ENCODE measurements at regions not wholly inside any gene's neighbourhood (a gene's known extent, or its start where the extent isn't known, plus 50 kb on each side); places are given as distances from the start of the nearest gene placed in this dataset.

DNA sequence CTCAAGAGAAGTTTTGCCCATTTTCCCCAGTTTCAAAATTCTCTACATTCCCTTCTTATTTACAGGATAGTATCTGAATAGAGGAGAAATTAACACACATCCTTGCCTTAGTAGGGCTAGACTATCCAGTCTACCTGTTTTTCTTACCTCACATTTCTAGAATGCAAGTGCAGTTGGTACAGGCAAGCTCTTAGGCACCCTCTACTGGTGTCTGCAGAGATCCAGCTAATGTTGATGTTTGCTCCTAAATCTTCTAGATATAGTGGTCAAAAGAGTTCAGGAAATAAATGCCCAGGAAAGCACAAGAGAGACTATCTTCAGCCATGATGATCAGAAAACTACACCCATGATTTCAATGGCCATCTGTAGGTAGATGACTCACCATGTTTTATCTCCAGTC is 205.3 kb downstream of the HTR7 start:
- Histone ChIP-seq H3K27me3 (ENCODE audit: control insufficient read depth in 4 of 4, insufficient read depth in 4 of 4, low read length in 3 of 4) (no peaks in the 10 kb centered on the region), H3K36me3 (ENCODE audit: control insufficient read depth in 4 of 4, insufficient read depth in 3 of 4, low read depth in 1 of 4, low read length in 3 of 4) (no peaks in the 10 kb centered on the region), H3K9ac (ENCODE audit: low read depth in 1 of 2, low read length in 2 of 2) (no peak overlapping the region), H3K9me3 (ENCODE audit: control insufficient read depth in 4 of 4, low read length in 3 of 4) (peaks cover 0 to 2% (median 0%) of the 10 kb centered on the region in 4 donors), H3K4me1 (ENCODE audit: control insufficient read depth in 4 of 4, insufficient read depth in 4 of 4, low read length in 3 of 4) (no peaks in the 10 kb centered on the region), H3K27ac (ENCODE audit: low read depth in 1 of 2, low read length in 2 of 2) (no peak overlapping the region), H3K4me3 (ENCODE audit: low read depth in 1 of 3, low read length in 3 of 3) (no peak overlapping the region)
- no peak for DNase-seq (ENCODE audit: low spot score)
- TF ChIP-seq RAD21 (IDR thresholded peaks at IDR 0.05) (peak in 1 of 2 donors; percentile 24), SP1 (IDR thresholded peaks at IDR 0.05) (no peak), HNF4G (IDR thresholded peaks at IDR 0.05) (no peak), EGR1 (IDR thresholded peaks at IDR 0.05; ENCODE audit: low read depth in 2 of 2) (no peak)

DNA sequence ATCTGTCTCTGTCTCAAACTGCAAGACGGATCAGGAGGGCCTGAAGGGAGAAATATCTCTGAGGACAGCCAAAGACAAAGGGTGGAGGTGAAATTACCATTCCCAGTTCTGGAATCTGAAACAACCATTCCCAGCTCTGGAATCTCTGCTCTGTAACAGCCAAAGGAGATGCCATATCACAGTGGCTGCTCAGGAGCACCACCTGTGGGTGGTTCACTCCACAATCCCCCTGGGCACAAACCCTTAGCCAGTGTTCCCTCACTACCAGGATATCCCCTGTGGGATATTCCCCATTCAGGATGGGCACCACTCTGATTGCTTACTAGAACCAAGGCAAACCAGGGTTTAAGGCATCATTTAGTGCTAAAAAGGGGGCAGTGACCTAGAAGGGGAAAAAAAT is 199.0 kb downstream of the HTR7 start:
- Histone ChIP-seq H3K4me1 (ENCODE audit: control insufficient read depth in 4 of 4, insufficient read depth in 4 of 4, low read length in 3 of 4) (no peaks in the 10 kb centered on the region), H3K27ac (ENCODE audit: low read depth in 1 of 2, low read length in 2 of 2) (no peak overlapping the region), H3K4me3 (ENCODE audit: low read depth in 1 of 3, low read length in 3 of 3) (no peak overlapping the region), H3K27me3 (ENCODE audit: control insufficient read depth in 4 of 4, insufficient read depth in 4 of 4, low read length in 3 of 4) (no peaks in the 10 kb centered on the region), H3K36me3 (ENCODE audit: control insufficient read depth in 4 of 4, insufficient read depth in 3 of 4, low read depth in 1 of 4, low read length in 3 of 4) (no peaks in the 10 kb centered on the region), H3K9ac (ENCODE audit: low read depth in 1 of 2, low read length in 2 of 2) (no peak overlapping the region), H3K9me3 (ENCODE audit: control insufficient read depth in 4 of 4, low read length in 3 of 4) (no peaks in the 10 kb centered on the region)
- 34% methylated on average over 1 of the region's 1 CpG for WGBS
- no peak for DNase-seq (ENCODE audit: low spot score)
- TF ChIP-seq NR2F2 (IDR thresholded peaks at IDR 0.05) (no peak), FOXA2 (IDR thresholded peaks at IDR 0.05) (no peak), FOXA1 (IDR thresholded peaks at IDR 0.05) (no peak), RXRA (IDR thresholded peaks at IDR 0.05) (no peak)
- TF ChIP-seq, protein P1, sequence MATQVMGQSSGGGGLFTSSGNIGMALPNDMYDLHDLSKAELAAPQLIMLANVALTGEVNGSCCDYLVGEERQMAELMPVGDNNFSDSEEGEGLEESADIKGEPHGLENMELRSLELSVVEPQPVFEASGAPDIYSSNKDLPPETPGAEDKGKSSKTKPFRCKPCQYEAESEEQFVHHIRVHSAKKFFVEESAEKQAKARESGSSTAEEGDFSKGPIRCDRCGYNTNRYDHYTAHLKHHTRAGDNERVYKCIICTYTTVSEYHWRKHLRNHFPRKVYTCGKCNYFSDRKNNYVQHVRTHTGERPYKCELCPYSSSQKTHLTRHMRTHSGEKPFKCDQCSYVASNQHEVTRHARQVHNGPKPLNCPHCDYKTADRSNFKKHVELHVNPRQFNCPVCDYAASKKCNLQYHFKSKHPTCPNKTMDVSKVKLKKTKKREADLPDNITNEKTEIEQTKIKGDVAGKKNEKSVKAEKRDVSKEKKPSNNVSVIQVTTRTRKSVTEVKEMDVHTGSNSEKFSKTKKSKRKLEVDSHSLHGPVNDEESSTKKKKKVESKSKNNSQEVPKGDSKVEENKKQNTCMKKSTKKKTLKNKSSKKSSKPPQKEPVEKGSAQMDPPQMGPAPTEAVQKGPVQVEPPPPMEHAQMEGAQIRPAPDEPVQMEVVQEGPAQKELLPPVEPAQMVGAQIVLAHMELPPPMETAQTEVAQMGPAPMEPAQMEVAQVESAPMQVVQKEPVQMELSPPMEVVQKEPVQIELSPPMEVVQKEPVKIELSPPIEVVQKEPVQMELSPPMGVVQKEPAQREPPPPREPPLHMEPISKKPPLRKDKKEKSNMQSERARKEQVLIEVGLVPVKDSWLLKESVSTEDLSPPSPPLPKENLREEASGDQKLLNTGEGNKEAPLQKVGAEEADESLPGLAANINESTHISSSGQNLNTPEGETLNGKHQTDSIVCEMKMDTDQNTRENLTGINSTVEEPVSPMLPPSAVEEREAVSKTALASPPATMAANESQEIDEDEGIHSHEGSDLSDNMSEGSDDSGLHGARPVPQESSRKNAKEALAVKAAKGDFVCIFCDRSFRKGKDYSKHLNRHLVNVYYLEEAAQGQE (IDR thresholded peaks at IDR 0.05): no peak
- TF ChIP-seq, protein P2, sequence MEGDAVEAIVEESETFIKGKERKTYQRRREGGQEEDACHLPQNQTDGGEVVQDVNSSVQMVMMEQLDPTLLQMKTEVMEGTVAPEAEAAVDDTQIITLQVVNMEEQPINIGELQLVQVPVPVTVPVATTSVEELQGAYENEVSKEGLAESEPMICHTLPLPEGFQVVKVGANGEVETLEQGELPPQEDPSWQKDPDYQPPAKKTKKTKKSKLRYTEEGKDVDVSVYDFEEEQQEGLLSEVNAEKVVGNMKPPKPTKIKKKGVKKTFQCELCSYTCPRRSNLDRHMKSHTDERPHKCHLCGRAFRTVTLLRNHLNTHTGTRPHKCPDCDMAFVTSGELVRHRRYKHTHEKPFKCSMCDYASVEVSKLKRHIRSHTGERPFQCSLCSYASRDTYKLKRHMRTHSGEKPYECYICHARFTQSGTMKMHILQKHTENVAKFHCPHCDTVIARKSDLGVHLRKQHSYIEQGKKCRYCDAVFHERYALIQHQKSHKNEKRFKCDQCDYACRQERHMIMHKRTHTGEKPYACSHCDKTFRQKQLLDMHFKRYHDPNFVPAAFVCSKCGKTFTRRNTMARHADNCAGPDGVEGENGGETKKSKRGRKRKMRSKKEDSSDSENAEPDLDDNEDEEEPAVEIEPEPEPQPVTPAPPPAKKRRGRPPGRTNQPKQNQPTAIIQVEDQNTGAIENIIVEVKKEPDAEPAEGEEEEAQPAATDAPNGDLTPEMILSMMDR (IDR thresholded peaks at IDR 0.05; ENCODE audit: low read depth, low read length, missing input control): no peak

DNA sequence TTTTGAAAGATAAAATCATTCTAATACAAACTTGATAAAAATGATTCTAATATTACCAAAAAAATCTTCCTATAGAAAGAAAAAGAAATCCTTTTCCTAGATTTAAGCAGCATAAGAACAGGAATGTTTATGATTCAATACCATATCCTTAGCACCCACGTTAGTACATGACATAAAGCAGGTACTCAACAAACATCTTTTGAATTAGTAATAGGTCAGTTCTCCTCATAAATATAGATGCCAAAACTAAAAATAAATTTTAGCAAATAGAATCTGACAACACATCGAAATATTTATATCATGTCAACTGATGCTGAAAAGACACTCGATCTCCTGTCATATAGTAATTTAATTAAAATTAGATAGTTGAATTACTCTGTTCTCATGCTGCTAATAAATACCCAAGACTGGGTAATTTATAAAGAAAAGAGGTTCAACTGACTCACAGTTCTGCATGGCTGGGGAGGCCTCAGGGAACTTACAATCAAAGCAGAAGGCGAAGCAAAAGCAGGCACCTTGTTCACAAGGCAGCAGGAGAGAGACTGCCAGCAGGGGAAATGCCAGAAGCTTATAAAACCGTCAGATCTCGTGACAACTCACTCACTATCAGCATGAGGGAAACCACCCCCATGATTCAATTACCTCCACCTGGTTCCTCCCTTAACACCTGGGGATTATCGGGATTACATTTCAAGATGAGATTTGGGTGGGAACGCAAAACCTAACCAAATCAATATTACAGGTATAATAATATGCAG is 191.8 kb downstream of the HTR7 start:
- H3K9ac ChIP-seq (ENCODE audit: low read depth in 1 of 2, low read length in 2 of 2): no peak overlapping the region
- H3K36me3 ChIP-seq (ENCODE audit: control insufficient read depth in 4 of 4, insufficient read depth in 3 of 4, low read depth in 1 of 4, low read length in 3 of 4): no peaks in the 10 kb centered on the region
- no peak overlapping the region for H3K4me3 ChIP-seq (ENCODE audit: low read depth in 1 of 3, low read length in 3 of 3)
- TF ChIP-seq EGR1 (IDR thresholded peaks at IDR 0.05; ENCODE audit: low read depth in 2 of 2) (no peak), FOXA2 (IDR thresholded peaks at IDR 0.05) (no peak), HNF4A (conservative IDR thresholded peaks at IDR 0.05) (no peak), RXRA (IDR thresholded peaks at IDR 0.05) (no peak), SP1 (IDR thresholded peaks at IDR 0.05) (no peak)
- TF ChIP-seq, protein P2 (IDR thresholded peaks at IDR 0.05; ENCODE audit: low read depth, low read length, missing input control): no peak
- TF ChIP-seq, protein P3, sequence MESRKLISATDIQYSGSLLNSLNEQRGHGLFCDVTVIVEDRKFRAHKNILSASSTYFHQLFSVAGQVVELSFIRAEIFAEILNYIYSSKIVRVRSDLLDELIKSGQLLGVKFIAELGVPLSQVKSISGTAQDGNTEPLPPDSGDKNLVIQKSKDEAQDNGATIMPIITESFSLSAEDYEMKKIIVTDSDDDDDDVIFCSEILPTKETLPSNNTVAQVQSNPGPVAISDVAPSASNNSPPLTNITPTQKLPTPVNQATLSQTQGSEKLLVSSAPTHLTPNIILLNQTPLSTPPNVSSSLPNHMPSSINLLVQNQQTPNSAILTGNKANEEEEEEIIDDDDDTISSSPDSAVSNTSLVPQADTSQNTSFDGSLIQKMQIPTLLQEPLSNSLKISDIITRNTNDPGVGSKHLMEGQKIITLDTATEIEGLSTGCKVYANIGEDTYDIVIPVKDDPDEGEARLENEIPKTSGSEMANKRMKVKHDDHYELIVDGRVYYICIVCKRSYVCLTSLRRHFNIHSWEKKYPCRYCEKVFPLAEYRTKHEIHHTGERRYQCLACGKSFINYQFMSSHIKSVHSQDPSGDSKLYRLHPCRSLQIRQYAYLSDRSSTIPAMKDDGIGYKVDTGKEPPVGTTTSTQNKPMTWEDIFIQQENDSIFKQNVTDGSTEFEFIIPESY (IDR thresholded peaks at IDR 0.05): no peak
- TF ChIP-seq, protein P4, sequence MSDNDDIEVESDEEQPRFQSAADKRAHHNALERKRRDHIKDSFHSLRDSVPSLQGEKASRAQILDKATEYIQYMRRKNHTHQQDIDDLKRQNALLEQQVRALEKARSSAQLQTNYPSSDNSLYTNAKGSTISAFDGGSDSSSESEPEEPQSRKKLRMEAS (IDR thresholded peaks at IDR 0.05): no peak
- H3K27ac ChIP-seq (ENCODE audit: low read depth in 1 of 2, low read length in 2 of 2): no peak overlapping the region
- no peak for DNase-seq (ENCODE audit: low spot score)
- no peaks in the 10 kb centered on the region for H3K4me1 ChIP-seq (ENCODE audit: control insufficient read depth in 4 of 4, insufficient read depth in 4 of 4, low read length in 3 of 4)
- H3K27me3 ChIP-seq (ENCODE audit: control insufficient read depth in 4 of 4, insufficient read depth in 4 of 4, low read length in 3 of 4): no peaks in the 10 kb centered on the region
- H3K9me3 ChIP-seq (ENCODE audit: control insufficient read depth in 4 of 4, low read length in 3 of 4): no peaks in the 10 kb centered on the region
- 57% methylated on average over 8 of the region's 8 CpGs for WGBS
